ENCODE measurements at regions not wholly inside any gene's neighbourhood (a gene's known extent, or its start where the extent isn't known, plus 50 kb on each side); places are given as distances from the start of the nearest gene placed in this dataset.

DNA sequence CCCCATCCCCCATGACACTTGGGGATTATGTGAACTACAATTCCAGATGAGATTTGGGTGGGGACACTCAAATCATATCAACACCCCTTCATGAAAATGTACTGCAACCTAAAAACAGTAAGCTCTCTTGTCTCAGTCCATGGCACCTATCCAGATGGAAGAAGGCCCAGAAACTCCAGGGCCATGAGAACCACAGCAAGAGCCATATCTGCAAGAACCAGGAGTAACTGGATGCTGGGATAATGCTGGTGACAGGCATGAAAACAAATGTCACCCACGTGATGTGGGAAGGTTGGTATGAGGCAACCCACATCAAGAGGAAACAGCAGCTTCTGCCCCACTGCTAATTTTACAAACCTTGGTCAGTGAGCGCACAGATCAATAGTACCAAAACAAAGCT lies 400.1 kb upstream of the ERCC4 start:
- no peak overlapping the region for H3K4me3 ChIP-seq
- DNase-seq (ENCODE audit: low spot score in 2 of 2): no peak
- H3K36me3 ChIP-seq: no peaks in the 10 kb centered on the region
- no peaks in the 10 kb centered on the region for H3K4me1 ChIP-seq
- no peaks in the 10 kb centered on the region for H3K27me3 ChIP-seq
- no peak overlapping the region for H3K27ac ChIP-seq
- peaks cover 0 to 6% of the 10 kb centered on the region in 2 donors for H3K9me3 ChIP-seq
- TF ChIP-seq POLR2A (IDR thresholded peaks at IDR 0.05) (no peak), CTCF (IDR thresholded peaks at IDR 0.05) (no peak), POLR2AphosphoS5 (IDR thresholded peaks at IDR 0.05) (no peak)
- intact Hi-C loops (cut with DNase I; ENCODE audit: low total_unique reads): no loop called here

GRCh38 chr16:13521356-13521755 lies 398.6 kb upstream of the ERCC4 start:
- no peak for DNase-seq (ENCODE audit: low spot score in 2 of 2)
- Histone ChIP-seq H3K36me3 (no peaks in the 10 kb centered on the region), H3K9me3 (no peaks in the 10 kb centered on the region), H3K4me3 (no peak overlapping the region), H3K27ac (no peak overlapping the region), H3K27me3 (no peaks in the 10 kb centered on the region), H3K4me1 (no peaks in the 10 kb centered on the region)
- intact Hi-C loops (cut with DNase I; ENCODE audit: low total_unique reads): no loop called here
- no peak for TF ChIP-seq POLR2A (IDR thresholded peaks at IDR 0.05)
- no peak for TF ChIP-seq POLR2AphosphoS5 (IDR thresholded peaks at IDR 0.05)
- TF ChIP-seq CTCF (IDR thresholded peaks at IDR 0.05): no peak

- TF ChIP-seq CTCF (IDR thresholded peaks at IDR 0.05) (no peak), POLR2AphosphoS5 (IDR thresholded peaks at IDR 0.05) (no peak)
- no peak for DNase-seq (ENCODE audit: low spot score in 2 of 2)
- Histone ChIP-seq H3K4me3 (no peak overlapping the region), H3K27me3 (no peaks in the 10 kb centered on the region), H3K36me3 (no peaks in the 10 kb centered on the region), H3K27ac (no peak overlapping the region), H3K9me3 (no peaks in the 10 kb centered on the region), H3K4me1 (no peaks in the 10 kb centered on the region)
- intact Hi-C loops (cut with DNase I; ENCODE audit: low total_unique reads): no loop called here
Measured at GRCh38 chr16:13527332-13527731, 392.6 kb upstream of the ERCC4 start.

DNA sequence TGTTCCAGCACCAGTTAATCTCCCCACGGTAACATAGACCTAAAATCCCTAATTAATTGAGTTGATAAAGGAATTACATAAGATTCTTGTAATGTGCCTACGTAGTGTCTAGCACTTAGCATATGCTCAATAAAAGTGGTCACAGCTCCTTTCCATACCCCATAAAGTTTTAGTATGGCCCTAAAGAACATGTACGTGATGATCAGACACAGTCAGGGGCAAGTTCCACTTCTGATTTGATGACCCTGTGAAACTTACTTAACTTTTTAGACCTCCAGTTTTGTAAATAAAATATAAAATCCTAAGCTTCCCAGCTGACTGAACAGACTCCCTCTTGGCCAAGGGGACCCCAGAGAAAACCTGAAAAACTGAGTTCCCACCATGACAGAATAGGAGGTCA lies 391.3 kb upstream of the ERCC4 start:
- no peaks in the 10 kb centered on the region for H3K27me3 ChIP-seq
- H3K9me3 ChIP-seq: no peaks in the 10 kb centered on the region
- intact Hi-C loops (cut with DNase I; ENCODE audit: low total_unique reads): no loop called here
- no peak overlapping the region for H3K27ac ChIP-seq
- no peak overlapping the region for H3K4me3 ChIP-seq
- no peaks in the 10 kb centered on the region for H3K4me1 ChIP-seq
- no peaks in the 10 kb centered on the region for H3K36me3 ChIP-seq
- no peak for TF ChIP-seq POLR2A (IDR thresholded peaks at IDR 0.05)
- TF ChIP-seq POLR2AphosphoS5 (IDR thresholded peaks at IDR 0.05): no peak
- no peak for TF ChIP-seq CTCF (IDR thresholded peaks at IDR 0.05)
- DNase-seq (ENCODE audit: low spot score in 2 of 2): no peak

- Histone ChIP-seq H3K9me3 (no peaks in the 10 kb centered on the region), H3K4me1 (no peaks in the 10 kb centered on the region), H3K4me3 (no peak overlapping the region), H3K27me3 (no peaks in the 10 kb centered on the region), H3K36me3 (no peaks in the 10 kb centered on the region), H3K27ac (no peak overlapping the region)
- intact Hi-C loops (cut with DNase I; ENCODE audit: low total_unique reads): no loop called here
- TF ChIP-seq CTCF (IDR thresholded peaks at IDR 0.05): no peak
- no peak for TF ChIP-seq POLR2AphosphoS5 (IDR thresholded peaks at IDR 0.05)
- no peak for DNase-seq (ENCODE audit: low spot score in 2 of 2)
Measured at GRCh38 chr16:13529193-13529982, 390.6 kb upstream of the ERCC4 start.
